ENCODE measurements at regions not wholly inside any gene's neighbourhood (a gene's known extent, or its start where the extent isn't known, plus 50 kb on each side); places are given as distances from the start of the nearest gene placed in this dataset.

- intact Hi-C loops (cut with DNase I, micrococcal nuclease), result no loop called here
- H3K4me1 ChIP-seq (ENCODE audit: low read depth), result no peaks in the 10 kb centered on the region
- H3K9me3 ChIP-seq, result no peaks in the 10 kb centered on the region
- H3K36me3 ChIP-seq (ENCODE audit: low read depth), result no peaks in the 10 kb centered on the region
- H3K4me3 ChIP-seq, result no peak overlapping the region
- no peak for ATAC-seq
- TF ChIP-seq, protein P1, sequence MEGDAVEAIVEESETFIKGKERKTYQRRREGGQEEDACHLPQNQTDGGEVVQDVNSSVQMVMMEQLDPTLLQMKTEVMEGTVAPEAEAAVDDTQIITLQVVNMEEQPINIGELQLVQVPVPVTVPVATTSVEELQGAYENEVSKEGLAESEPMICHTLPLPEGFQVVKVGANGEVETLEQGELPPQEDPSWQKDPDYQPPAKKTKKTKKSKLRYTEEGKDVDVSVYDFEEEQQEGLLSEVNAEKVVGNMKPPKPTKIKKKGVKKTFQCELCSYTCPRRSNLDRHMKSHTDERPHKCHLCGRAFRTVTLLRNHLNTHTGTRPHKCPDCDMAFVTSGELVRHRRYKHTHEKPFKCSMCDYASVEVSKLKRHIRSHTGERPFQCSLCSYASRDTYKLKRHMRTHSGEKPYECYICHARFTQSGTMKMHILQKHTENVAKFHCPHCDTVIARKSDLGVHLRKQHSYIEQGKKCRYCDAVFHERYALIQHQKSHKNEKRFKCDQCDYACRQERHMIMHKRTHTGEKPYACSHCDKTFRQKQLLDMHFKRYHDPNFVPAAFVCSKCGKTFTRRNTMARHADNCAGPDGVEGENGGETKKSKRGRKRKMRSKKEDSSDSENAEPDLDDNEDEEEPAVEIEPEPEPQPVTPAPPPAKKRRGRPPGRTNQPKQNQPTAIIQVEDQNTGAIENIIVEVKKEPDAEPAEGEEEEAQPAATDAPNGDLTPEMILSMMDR (IDR thresholded peaks at IDR 0.05), result no peak
- DNase-seq, result no peak
Observed at GRCh38 chr4:116829187-116829586, 256.2 kb downstream of the TRAM1L1 start.

DNA sequence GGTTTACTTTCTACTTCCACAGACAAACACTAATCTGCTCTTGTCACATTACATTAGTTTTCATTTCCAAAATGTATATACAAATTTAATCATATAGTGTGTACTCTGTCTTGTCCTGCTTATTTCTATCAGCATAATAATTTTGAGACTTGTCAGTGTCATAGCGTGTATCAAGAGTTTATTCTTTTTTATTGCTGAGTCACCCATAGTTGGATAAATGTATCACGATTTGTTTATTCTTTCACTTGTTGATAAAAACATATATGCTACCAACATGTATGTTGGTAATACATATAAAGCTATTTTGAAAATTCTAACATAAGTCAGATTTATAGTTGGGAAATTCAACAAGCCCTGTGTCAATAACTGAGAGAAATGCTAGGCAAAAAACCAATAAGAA lies 261.2 kb downstream of the TRAM1L1 start:
- TF ChIP-seq, protein P1 (IDR thresholded peaks at IDR 0.05), result no peak
- no peak overlapping the region for H3K4me3 ChIP-seq

DNA sequence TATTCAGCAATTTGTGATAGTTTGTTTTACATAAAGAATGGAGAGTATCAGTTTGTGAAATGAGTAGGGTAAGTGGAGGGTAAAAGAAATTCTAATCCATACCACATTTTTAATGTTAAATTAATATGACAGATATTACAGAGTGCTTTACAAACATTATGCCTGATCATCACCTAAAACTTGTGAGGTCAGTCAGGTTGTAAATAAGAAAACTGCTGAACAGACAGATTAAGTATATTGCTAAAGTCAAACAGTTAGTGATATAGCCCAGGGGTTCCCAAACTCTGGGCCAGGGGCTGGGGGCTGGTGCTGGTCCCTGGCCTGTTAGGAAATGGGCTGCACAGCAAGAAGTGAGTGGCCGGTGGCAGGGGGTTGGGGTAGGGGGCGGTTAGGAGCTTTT lies 273.6 kb downstream of the TRAM1L1 start:
- intact Hi-C loops (cut with DNase I, micrococcal nuclease), result no loop called here
- TF ChIP-seq, protein P1 (IDR thresholded peaks at IDR 0.05), result no peak
- Histone ChIP-seq H3K4me1 (ENCODE audit: low read depth) (no peaks in the 10 kb centered on the region), H3K9me3 (no peaks in the 10 kb centered on the region), H3K4me3 (no peak overlapping the region), H3K36me3 (ENCODE audit: low read depth) (no peaks in the 10 kb centered on the region)
- DNase-seq, result no peak
- ATAC-seq, result no peak

More for the DNA sequence above, 261.2 kb downstream of the TRAM1L1 start:
- Histone ChIP-seq H3K36me3 (ENCODE audit: low read depth) (no peaks in the 10 kb centered on the region), H3K9me3 (no peaks in the 10 kb centered on the region), H3K4me1 (ENCODE audit: low read depth) (no peaks in the 10 kb centered on the region)
- ATAC-seq (no peak), DNase-seq (no peak)
- intact Hi-C loops (cut with DNase I, micrococcal nuclease), result no loop called here

DNA sequence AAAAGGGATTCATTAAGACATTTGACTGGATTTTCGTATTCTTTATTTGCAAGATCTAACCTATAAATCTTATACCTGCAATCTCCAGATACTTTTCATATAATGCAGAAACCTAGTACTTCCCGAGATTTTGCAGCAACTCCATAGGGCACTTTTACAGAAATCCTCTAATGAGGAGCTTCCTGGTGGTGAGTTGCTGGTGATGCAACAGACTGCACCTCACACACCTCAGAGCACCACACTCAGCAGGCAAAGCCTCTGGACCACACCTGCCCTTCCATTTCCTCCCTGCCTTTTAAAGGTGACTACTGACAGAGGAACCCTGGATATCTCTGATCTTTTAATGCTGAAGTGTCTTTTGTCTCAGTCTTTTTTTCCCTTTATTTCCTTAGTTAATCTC lies 289.4 kb downstream of the TRAM1L1 start:
- H3K4me3 ChIP-seq, result no peak overlapping the region
- DNase-seq, result no peak
- no peaks in the 10 kb centered on the region for H3K4me1 ChIP-seq (ENCODE audit: low read depth)
- H3K9me3 ChIP-seq, result no peaks in the 10 kb centered on the region
- no peaks in the 10 kb centered on the region for H3K36me3 ChIP-seq (ENCODE audit: low read depth)
- ATAC-seq, result no peak
- intact Hi-C loops (cut with DNase I, micrococcal nuclease), result no loop called here
- TF ChIP-seq, protein P1 (IDR thresholded peaks at IDR 0.05), result no peak

- ATAC-seq (no peak), DNase-seq (no peak)
- TF ChIP-seq, protein P1 (IDR thresholded peaks at IDR 0.05), result no peak
- Histone ChIP-seq H3K9me3 (no peaks in the 10 kb centered on the region), H3K4me3 (no peak overlapping the region), H3K4me1 (ENCODE audit: low read depth) (no peaks in the 10 kb centered on the region), H3K36me3 (ENCODE audit: low read depth) (no peaks in the 10 kb centered on the region)
- intact Hi-C loops (cut with DNase I, micrococcal nuclease), result no loop called here
Observed at GRCh38 chr4:116788723-116789122, 296.7 kb downstream of the TRAM1L1 start.

- Histone ChIP-seq H3K4me1 (ENCODE audit: low read depth) (no peaks in the 10 kb centered on the region), H3K4me3 (no peak overlapping the region), H3K36me3 (ENCODE audit: low read depth) (no peaks in the 10 kb centered on the region), H3K9me3 (no peaks in the 10 kb centered on the region)
- TF ChIP-seq, protein P1 (IDR thresholded peaks at IDR 0.05), result no peak
- no peak for ATAC-seq
- intact Hi-C loops (cut with DNase I, micrococcal nuclease), result no loop called here
- no peak for DNase-seq
Observed at GRCh38 chr4:116755051-116755450, 330.3 kb downstream of the TRAM1L1 start.

Data from mucosa of descending colon (tissue), 3 donors.